ENCODE measurements at regions not wholly inside any gene's neighbourhood (a gene's known extent, or its start where the extent isn't known, plus 50 kb on each side); places are given as distances from the start of the nearest gene placed in this dataset.

DNA sequence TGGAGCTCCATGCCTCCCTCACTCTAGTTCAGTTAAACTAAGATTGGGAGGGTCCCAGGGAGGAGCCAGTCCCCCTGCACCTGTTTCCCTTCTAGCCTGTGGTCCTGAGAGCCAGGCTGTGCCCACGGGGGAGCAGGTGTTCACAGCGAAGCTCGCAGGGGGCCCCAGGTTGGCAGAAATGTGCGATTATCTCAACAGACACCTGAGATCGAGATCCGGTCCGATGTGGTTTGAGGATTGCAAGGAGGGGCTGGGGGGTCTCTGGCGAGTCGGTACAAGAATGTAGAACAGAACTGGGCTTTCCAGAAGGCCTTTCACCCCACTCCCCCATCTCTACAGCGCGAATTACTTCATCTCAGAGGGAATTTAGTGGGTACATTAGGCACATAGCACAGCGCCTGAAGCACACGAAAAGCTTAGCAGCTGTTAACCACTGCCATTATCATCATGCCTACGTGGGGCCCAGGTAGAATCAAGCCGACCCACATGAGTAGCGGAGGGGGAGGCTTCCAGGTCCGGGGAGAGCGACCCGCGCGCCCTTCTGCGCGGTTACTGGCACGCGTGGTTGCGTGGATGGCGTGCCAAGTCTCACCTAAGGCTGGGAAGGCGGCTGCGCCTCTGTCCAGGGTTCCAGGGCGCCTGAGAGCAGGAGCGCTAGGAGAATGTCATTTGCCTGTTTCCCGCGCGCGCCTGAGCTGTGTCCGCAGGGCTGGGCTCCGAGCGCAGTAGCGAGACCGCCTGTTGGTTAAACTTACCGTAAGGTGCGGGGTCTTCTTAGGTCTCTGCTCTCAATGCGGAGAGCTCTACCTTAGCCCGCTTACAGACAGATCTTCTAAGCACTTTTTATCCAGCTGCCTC is 1539.5 kb upstream of the TMEM132C start:
- TF ChIP-seq ZFX (IDR thresholded peaks at IDR 0.05; ENCODE audit: borderline replicate concordance), result no peak
- no peak overlapping the region for H3K27ac ChIP-seq

DNA sequence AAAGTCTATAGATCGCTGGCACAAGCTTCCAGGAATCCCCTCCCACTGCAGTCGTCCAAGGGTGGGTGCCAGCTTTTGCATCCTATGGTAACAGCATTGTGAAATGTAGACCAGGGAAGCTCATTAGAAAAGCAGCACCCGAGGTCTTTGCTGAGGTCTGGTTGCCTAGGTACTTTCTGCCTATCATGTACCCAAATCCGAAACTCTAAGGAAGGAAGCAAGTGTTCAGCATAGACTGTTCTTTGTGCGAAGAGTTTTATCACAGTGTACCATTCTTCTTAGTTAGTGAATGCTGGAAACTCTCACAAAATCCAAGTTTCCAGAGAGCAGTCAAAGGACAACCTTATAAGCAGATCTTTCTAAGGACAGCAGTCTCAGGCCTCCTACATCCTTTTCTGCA is 1532.7 kb upstream of the TMEM132C start:
- H3K27ac ChIP-seq, result no peak overlapping the region
- TF ChIP-seq, protein P1, sequence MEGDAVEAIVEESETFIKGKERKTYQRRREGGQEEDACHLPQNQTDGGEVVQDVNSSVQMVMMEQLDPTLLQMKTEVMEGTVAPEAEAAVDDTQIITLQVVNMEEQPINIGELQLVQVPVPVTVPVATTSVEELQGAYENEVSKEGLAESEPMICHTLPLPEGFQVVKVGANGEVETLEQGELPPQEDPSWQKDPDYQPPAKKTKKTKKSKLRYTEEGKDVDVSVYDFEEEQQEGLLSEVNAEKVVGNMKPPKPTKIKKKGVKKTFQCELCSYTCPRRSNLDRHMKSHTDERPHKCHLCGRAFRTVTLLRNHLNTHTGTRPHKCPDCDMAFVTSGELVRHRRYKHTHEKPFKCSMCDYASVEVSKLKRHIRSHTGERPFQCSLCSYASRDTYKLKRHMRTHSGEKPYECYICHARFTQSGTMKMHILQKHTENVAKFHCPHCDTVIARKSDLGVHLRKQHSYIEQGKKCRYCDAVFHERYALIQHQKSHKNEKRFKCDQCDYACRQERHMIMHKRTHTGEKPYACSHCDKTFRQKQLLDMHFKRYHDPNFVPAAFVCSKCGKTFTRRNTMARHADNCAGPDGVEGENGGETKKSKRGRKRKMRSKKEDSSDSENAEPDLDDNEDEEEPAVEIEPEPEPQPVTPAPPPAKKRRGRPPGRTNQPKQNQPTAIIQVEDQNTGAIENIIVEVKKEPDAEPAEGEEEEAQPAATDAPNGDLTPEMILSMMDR (IDR thresholded peaks at IDR 0.05), result no peak
- TF ChIP-seq ZFX (IDR thresholded peaks at IDR 0.05; ENCODE audit: borderline replicate concordance), result no peak

DNA sequence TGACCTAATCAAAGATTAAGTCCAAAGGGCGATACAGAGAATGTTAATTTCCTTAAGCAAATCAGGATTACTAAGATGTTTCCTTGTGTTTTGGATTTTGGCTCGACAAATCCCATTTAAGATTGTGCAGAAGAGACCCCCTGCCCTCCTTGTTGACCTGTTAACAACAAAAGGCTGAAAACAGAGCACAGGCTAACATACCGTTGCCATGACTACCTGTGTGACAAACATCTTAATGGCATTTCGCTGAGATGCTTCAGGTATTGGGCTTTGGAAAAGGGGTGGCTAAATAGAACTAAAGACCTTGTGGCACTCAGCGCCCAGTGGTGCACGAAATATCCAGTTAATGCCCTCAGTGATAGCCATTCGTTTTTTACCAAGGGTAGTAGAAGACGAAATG is 1532.3 kb upstream of the TMEM132C start:
- TF ChIP-seq, protein P1 (IDR thresholded peaks at IDR 0.05), result no peak
- no peak for TF ChIP-seq ZFX (IDR thresholded peaks at IDR 0.05; ENCODE audit: borderline replicate concordance)
- no peak overlapping the region for H3K27ac ChIP-seq

DNA sequence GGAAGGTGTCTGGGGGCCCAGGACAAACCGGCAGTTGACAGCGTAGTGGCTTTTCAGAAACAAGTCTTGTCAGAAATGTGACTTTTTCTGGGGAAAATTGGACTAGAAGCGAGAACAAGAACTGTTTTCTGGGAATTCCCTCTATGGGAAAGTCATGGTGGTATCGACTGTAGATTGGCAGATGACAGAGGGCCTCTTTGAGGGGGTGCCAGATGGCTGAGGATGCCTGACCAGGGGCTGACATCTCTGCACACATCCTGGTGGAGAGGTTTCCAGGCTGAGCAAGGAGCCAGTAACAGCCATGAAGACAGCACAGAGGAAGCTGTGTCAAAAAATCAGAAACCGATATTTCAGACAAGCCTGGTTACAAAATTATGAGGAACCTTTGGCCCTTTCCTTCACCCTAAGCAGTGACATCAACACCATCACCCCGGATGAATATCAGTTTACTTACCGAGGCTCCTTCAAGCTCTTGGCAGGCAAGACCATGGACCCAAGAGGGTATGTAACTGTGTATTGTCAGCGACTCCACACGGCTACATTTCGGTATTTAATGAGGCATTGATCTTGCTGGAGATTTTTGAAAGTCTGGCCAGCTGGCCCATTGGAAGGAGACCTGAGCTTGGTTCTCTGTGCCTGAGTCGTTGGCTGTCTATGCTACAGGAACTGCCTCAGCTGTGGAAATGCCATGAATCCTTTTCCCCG is 1525.3 kb upstream of the TMEM132C start:
- TF ChIP-seq ZFX (IDR thresholded peaks at IDR 0.05; ENCODE audit: borderline replicate concordance), result no peak
- TF ChIP-seq, protein P1 (IDR thresholded peaks at IDR 0.05), result no peak
- H3K27ac ChIP-seq, result no peak overlapping the region

DNA sequence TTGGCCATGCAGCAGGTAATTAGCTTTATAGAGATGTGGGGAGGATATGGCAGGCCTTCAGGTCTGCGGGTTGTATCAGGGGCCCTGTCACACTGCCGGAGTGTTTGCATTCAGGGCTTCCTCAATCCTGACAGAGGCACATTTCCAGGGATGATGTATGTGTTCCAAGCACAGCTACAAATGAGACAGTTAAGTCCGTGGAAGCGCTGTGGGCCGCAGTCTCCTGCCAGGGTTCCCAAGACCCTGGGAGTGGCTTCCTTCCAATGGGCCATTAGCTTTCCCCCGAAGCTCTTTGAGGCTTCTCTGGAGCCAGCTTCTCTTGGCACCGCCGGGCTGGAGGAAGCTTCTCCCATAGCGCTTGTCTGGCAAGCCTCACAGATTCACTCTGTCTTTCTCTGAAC is 1524.7 kb upstream of the TMEM132C start:
- TF ChIP-seq ZFX (IDR thresholded peaks at IDR 0.05; ENCODE audit: borderline replicate concordance), result no peak
- TF ChIP-seq, protein P1 (IDR thresholded peaks at IDR 0.05), result no peak
- H3K27ac ChIP-seq, result no peak overlapping the region

DNA sequence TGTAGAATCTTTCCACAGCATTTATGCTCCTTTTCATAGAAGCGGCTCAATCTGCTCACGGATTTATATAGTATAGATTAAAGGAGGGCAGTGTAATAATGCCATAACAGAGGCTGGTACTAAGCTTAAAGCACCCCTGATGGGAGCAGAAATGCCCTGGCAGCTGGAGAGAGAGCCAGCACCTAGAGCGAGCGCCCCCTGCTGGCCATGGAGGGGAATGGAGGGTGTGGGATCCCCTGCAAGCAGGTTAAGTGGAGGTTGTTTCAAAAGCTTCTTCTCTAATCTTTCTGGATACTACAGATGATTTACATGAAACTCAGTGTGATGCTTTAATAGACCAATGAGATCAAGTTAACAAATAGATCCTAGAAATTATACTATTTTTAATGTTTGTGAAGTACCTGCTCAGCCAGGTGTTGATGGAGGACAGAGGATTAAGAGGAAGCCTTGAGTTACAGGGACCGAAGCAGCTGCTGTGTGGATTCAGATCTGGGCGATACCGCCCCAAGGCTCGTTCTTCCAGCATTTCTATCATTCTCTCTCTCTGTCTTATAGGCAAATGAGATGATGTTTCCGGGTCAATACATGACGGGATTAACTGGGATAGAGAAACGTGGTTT is 1519.3 kb upstream of the TMEM132C start:
- TF ChIP-seq ZFX (IDR thresholded peaks at IDR 0.05; ENCODE audit: borderline replicate concordance), result no peak
- TF ChIP-seq, protein P1 (IDR thresholded peaks at IDR 0.05), result peak; percentile 99
- H3K27ac ChIP-seq, result no peak overlapping the region

DNA sequence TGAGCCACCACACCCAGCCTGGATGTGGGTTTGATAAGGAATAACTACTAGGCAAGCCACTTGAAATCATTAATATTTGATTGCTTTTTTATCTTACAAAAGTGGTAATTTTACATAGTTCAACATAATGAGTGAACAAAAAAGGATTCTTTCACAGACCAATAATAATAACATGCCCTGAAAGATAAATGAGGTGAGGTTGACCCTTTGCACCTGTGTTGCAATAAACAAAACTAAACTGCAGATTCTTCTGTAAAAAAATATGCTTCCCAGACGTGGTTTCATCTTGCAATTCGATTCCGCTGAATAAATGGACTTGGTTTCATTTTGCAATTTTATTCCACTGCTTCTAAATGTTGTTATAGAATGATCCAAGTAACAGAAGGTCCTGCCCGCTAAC is 1514.9 kb upstream of the TMEM132C start:
- H3K27ac ChIP-seq, result no peak overlapping the region
- no peak for TF ChIP-seq ZFX (IDR thresholded peaks at IDR 0.05; ENCODE audit: borderline replicate concordance)
- TF ChIP-seq, protein P1 (IDR thresholded peaks at IDR 0.05), result no peak
